HFFc6 (cell line): ENCODE measurements at regions not wholly inside any gene's neighbourhood (a gene's known extent, or its start where the extent isn't known, plus 50 kb on each side); places are given as distances from the start of the nearest gene placed in this dataset.

Experiments
- DNase-seq: peaks from one replicate; pipeline ENCODE4 v3.0.0-alpha.2; 2018
- H3K27ac Mint-ChIP-seq: 2 replicates; pipeline ENCODE4 v1.8.0; 2020; ENCODE audit warnings: mild to moderate bottlenecking, mixed read lengths
- H3K27me3 Mint-ChIP-seq: 2 replicates; pipeline ENCODE4 v1.8.0; 2021; ENCODE audit warnings: mild to moderate bottlenecking, moderate library complexity, mixed read lengths; ENCODE audit not compliant: insufficient read depth
- H3K36me3 Mint-ChIP-seq: 2 replicates; pipeline ENCODE4 v1.8.0; 2021; ENCODE audit warnings: low read depth, mixed read lengths
- H3K4me1 Mint-ChIP-seq: 2 replicates; pipeline ENCODE4 v1.8.0; 2020; ENCODE audit warnings: low read depth, mixed read lengths
- H3K4me3 Mint-ChIP-seq: 2 replicates; pipeline ENCODE4 v1.8.0; 2020; ENCODE audit warnings: mild to moderate bottlenecking, moderate library complexity, mixed read lengths
- H3K9me3 Mint-ChIP-seq: 2 replicates; pipeline ENCODE4 v1.8.0; 2020; ENCODE audit warnings: mild to moderate bottlenecking, mixed read lengths
- TF ChIP-seq, protein P1 (sequence below): fragments of 200-600 bp; sonication (generic); IDR thresholded peaks from 2 replicates; pipeline ENCODE4 v1.5.0; 2021; ENCODE audit warnings: antibody characterized with exemption, mild to moderate bottlenecking

DNA sequence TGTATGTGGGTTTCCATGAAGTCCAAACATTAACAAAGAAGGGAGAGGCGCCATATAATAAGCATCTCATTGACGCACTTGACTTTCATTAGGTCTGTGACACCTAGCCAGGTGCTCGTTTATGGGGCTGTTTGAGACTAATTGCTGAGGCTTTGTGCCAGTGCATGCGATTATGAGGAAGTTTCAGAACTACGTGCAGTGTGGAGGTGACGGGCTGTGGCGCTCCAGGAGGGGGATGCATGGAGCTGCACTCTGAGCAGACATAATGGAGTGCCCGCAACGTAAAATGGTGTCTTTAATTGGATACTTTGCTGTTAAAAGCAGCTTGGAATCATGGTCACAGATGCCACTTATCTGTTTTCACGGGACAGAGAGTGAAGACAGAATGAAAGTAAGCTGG lies 223.2 kb downstream of the FGF9 start:
- Mint-ChIP-seq H3K9me3 (peaks cover 28% of the 10 kb centered on the region), H3K4me3 (no peak overlapping the region), H3K4me1 (no peaks in the 10 kb centered on the region), H3K36me3 (no peaks in the 10 kb centered on the region; the same call in 1 of the 2 replicates), H3K27me3 (peaks cover 3% of the 10 kb centered on the region), H3K27ac (no peak overlapping the region)
- no peak for DNase-seq
- TF ChIP-seq, protein P1, sequence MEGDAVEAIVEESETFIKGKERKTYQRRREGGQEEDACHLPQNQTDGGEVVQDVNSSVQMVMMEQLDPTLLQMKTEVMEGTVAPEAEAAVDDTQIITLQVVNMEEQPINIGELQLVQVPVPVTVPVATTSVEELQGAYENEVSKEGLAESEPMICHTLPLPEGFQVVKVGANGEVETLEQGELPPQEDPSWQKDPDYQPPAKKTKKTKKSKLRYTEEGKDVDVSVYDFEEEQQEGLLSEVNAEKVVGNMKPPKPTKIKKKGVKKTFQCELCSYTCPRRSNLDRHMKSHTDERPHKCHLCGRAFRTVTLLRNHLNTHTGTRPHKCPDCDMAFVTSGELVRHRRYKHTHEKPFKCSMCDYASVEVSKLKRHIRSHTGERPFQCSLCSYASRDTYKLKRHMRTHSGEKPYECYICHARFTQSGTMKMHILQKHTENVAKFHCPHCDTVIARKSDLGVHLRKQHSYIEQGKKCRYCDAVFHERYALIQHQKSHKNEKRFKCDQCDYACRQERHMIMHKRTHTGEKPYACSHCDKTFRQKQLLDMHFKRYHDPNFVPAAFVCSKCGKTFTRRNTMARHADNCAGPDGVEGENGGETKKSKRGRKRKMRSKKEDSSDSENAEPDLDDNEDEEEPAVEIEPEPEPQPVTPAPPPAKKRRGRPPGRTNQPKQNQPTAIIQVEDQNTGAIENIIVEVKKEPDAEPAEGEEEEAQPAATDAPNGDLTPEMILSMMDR: no peak

DNA sequence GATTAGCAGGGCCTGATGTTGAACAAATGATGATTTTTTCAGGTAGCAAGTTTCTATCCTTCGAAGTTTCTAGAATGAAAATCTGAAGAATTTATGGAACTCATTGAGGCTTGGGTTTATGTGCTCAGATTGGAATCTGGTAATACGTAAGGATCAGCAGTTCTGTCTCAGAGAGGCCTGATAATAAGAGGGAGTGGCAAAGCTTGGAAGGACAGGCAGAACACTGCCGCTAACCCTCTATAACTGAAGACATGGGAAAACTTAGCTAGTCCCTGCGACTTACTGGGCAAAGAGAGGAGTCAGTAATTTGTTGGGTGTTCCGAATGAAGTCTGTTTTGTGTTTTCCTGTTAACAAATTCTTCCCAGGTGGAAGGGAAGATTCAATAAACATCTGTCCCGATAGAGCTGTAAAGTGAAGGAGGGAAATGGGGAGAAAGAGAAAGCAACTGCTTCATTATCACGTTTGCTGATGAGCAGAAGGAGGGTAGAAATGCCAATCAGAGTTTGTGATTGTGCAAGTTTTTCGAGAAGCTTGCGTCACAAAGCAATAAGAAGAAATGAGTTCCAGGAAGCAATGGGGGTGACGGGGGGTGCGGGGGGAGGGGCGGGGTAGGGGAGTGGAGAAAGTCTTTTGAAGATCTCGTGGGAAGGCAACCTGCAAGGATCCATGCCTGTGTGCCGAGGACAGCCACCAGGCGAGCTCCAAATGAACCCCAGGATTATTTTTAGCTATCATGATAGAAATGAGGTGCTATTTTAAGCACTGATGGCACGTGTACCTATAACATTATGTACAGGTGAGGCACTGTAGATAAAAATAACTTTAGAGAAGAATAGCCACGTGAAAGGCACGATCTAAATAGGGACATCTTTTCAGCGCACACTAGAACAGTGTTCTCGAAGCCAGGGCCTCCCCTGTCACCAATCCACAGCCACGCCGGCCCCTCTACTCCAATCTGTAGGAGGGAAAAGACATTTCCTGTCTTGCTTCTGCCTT lies 224.1 kb downstream of the FGF9 start:
- no peak for DNase-seq
- H3K27ac Mint-ChIP-seq: no peak overlapping the region
- no peaks in the 10 kb centered on the region for H3K4me1 Mint-ChIP-seq
- no peak overlapping the region for H3K4me3 Mint-ChIP-seq
- H3K36me3 Mint-ChIP-seq: no peaks in the 10 kb centered on the region; the same call in 1 of the 2 replicates
- TF ChIP-seq, protein P1: no peak
- H3K9me3 Mint-ChIP-seq: peaks cover 35% of the 10 kb centered on the region
- peaks cover 3% of the 10 kb centered on the region for H3K27me3 Mint-ChIP-seq

DNA sequence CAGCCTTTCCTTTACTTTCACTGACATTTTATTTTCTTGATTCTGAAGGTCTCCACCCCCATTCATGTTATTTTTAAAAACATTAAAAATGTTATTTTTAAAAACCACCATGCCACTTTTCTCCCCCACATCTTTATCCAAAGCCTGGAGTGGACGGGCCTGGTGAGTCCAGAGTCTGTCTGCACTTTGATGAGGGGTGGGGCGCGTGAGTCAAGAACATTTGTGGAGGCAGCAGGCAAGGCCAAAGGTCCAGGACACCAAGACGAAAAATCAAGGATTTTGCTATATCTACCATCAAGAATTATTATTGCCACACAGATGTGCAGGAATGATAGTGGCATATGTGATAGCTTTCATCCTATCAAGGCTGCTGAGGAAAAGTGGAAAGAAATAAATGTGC lies 224.9 kb downstream of the FGF9 start:
- DNase-seq: no peak
- no peaks in the 10 kb centered on the region for H3K4me1 Mint-ChIP-seq
- no peak overlapping the region for H3K27ac Mint-ChIP-seq
- no peak overlapping the region for H3K4me3 Mint-ChIP-seq
- H3K36me3 Mint-ChIP-seq: no peaks in the 10 kb centered on the region; the same call in 1 of the 2 replicates
- H3K9me3 Mint-ChIP-seq: peaks cover 35% of the 10 kb centered on the region
- TF ChIP-seq, protein P1: no peak
- H3K27me3 Mint-ChIP-seq: peaks cover 3% of the 10 kb centered on the region

DNA sequence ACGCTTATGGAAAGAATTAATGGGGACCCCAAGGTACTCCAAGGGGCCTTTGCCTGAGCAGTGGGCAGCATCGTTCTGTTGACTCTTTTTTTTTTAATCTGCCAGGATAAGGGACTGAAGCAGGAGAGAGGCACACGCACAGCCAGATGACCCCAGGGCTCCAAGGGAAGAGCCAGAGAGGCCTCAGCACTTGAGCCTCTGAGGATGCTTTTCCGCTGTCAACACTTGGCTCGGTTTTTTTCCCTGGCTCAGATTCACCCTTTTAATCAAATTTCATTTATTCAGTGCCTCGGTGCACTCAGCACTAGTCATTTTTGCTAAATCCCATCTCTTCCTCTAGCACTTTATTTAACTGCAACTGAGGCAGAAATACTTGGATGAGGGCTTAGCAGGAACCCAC lies 226.3 kb downstream of the FGF9 start:
- no peak overlapping the region for H3K27ac Mint-ChIP-seq
- H3K9me3 Mint-ChIP-seq: peaks cover 44% of the 10 kb centered on the region
- no peak overlapping the region for H3K4me3 Mint-ChIP-seq
- TF ChIP-seq, protein P1: no peak
- DNase-seq: no peak
- H3K4me1 Mint-ChIP-seq: no peaks in the 10 kb centered on the region
- no peaks in the 10 kb centered on the region; the same call in 1 of the 2 replicates for H3K36me3 Mint-ChIP-seq
- peaks cover 2% of the 10 kb centered on the region for H3K27me3 Mint-ChIP-seq

DNA sequence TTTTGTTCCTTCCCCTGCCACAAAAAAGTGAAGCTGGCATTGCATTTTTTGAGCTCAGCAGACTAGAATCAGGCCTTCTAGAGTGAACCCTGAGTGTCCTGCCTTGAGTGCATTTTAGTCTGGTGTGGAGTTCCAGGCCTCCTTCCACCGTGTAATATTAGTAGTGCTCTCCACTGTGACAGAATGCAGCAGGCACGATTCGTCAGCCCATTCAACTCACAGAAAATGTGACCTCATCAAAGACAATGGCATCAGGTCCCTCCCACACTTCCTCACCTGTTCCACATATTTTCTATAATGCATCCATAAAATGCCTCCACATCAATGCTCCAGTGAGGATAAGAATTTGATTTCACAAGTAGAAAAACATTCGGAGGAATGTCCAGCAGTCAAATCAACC lies 227.6 kb downstream of the FGF9 start:
- H3K27ac Mint-ChIP-seq: no peak overlapping the region
- TF ChIP-seq, protein P1: no peak
- H3K4me3 Mint-ChIP-seq: no peak overlapping the region
- no peaks in the 10 kb centered on the region; the same call in 1 of the 2 replicates for H3K36me3 Mint-ChIP-seq
- peaks cover 54% of the 10 kb centered on the region for H3K9me3 Mint-ChIP-seq
- DNase-seq: no peak
- no peaks in the 10 kb centered on the region for H3K4me1 Mint-ChIP-seq
- H3K27me3 Mint-ChIP-seq: no peaks in the 10 kb centered on the region; the same call in 1 of the 2 replicates
